BLaER1 (cell line): ENCODE measurements at regions not wholly inside any gene's neighbourhood (a gene's known extent, or its start where the extent isn't known, plus 50 kb on each side); places are given as distances from the start of the nearest gene placed in this dataset.
"Not testable (repeated sequence)": the region's sequence is repeated elsewhere in the genome, so short reads cannot be mapped to it uniquely, and the experiment has no call there.

Experiments
- H3K27ac ChIP-seq: shearing (Covaris generic); formaldehyde crosslinking; 2 replicates; pipeline ENCODE4 v1.8.1; 2022
- H3K27me3 ChIP-seq: shearing (Covaris generic); formaldehyde crosslinking; 2 replicates; pipeline ENCODE4 v1.8.1; 2022
- H3K36me3 ChIP-seq: shearing (Covaris generic); formaldehyde crosslinking; 2 replicates; pipeline ENCODE4 v1.8.1; 2022
- H3K4me1 ChIP-seq: shearing (Covaris generic); formaldehyde crosslinking; 2 replicates; pipeline ENCODE4 v1.8.1; 2022
- H3K4me2 ChIP-seq: shearing (Covaris generic); formaldehyde crosslinking; 2 replicates; pipeline ENCODE4 v1.8.1; 2022
- H3K4me3 ChIP-seq: shearing (Covaris generic); formaldehyde crosslinking; 2 replicates; pipeline ENCODE4 v1.8.1; 2022
- H3K9ac ChIP-seq: shearing (Covaris generic); formaldehyde crosslinking; 2 replicates; pipeline ENCODE4 v1.8.1; 2022
- H3K9me3 ChIP-seq: shearing (Covaris generic); formaldehyde crosslinking; 2 replicates; pipeline ENCODE4 v1.8.1; 2022
- H4K20me1 ChIP-seq: shearing (Covaris generic); formaldehyde crosslinking; 2 replicates; pipeline ENCODE4 v1.8.1; 2022
- Cebpa-rat ChIP-seq: shearing (Covaris generic); IDR thresholded peaks from 2 replicates; pipeline ENCODE4 v1.8.1; 2022

- no peaks in the 10 kb centered on the region for H3K36me3 ChIP-seq
- no peak overlapping the region for H3K9ac ChIP-seq
- H3K4me3 ChIP-seq = no peak overlapping the region
- H4K20me1 ChIP-seq = no peaks in the 10 kb centered on the region
- no peaks in the 10 kb centered on the region for H3K4me1 ChIP-seq
- H3K9me3 ChIP-seq = no peaks in the 10 kb centered on the region
- no peak overlapping the region for H3K27ac ChIP-seq
- no peaks in the 10 kb centered on the region for H3K27me3 ChIP-seq
- no peak for TF ChIP-seq Cebpa-rat
- no peak overlapping the region for H3K4me2 ChIP-seq
These were observed 445.4 kb upstream of the NFIA start for GRCh38 chr1:60636946-60637345.

GRCh38 chr1:60634106-60634505, 448.3 kb upstream of the NFIA start:
- Histone ChIP-seq H3K4me1 (no peaks in the 10 kb centered on the region), H3K27ac (no peak overlapping the region), H3K9ac (no peak overlapping the region), H3K36me3 (no peaks in the 10 kb centered on the region), H3K4me2 (no peak overlapping the region), H3K27me3 (no peaks in the 10 kb centered on the region), H3K4me3 (no peak overlapping the region), H4K20me1 (no peaks in the 10 kb centered on the region), H3K9me3 (no peaks in the 10 kb centered on the region)
- no peak for TF ChIP-seq Cebpa-rat

- Histone ChIP-seq H3K4me2 (no peak overlapping the region), H4K20me1 (no peaks in the 10 kb centered on the region), H3K4me1 (no peaks in the 10 kb centered on the region), H3K4me3 (no peak overlapping the region), H3K9me3 (no peaks in the 10 kb centered on the region), H3K27ac (no peak overlapping the region), H3K27me3 (no peaks in the 10 kb centered on the region), H3K36me3 (no peaks in the 10 kb centered on the region), H3K9ac (no peak overlapping the region)
- TF ChIP-seq Cebpa-rat = no peak
These were observed 459.9 kb upstream of the NFIA start for GRCh38 chr1:60622486-60622885.

GRCh38 chr1:60621368-60621851, 461.0 kb upstream of the NFIA start:
- Histone ChIP-seq H3K4me2 (no peak overlapping the region), H3K27ac (no peak overlapping the region), H3K36me3 (no peaks in the 10 kb centered on the region), H4K20me1 (no peaks in the 10 kb centered on the region), H3K27me3 (no peaks in the 10 kb centered on the region), H3K9me3 (no peaks in the 10 kb centered on the region), H3K4me1 (no peaks in the 10 kb centered on the region), H3K4me3 (no peak overlapping the region), H3K9ac (no peak overlapping the region)
- TF ChIP-seq Cebpa-rat = no peak

- Histone ChIP-seq H3K36me3 (no peaks in the 10 kb centered on the region), H3K27ac (no peak overlapping the region), H3K4me3 (no peak overlapping the region), H3K27me3 (no peaks in the 10 kb centered on the region), H3K4me2 (no peak overlapping the region), H3K4me1 (no peaks in the 10 kb centered on the region), H3K9me3 (no peaks in the 10 kb centered on the region), H3K9ac (no peak overlapping the region), H4K20me1 (no peaks in the 10 kb centered on the region)
- TF ChIP-seq Cebpa-rat = no peak
These were observed 462.3 kb upstream of the NFIA start for GRCh38 chr1:60620087-60620486.

- Histone ChIP-seq H3K4me2 (no peak overlapping the region), H3K27me3 (no peaks in the 10 kb centered on the region), H3K9me3 (no peaks in the 10 kb centered on the region), H3K4me3 (no peak overlapping the region), H3K27ac (no peak overlapping the region), H3K9ac (no peak overlapping the region), H4K20me1 (no peaks in the 10 kb centered on the region), H3K4me1 (no peaks in the 10 kb centered on the region), H3K36me3 (no peaks in the 10 kb centered on the region)
- TF ChIP-seq Cebpa-rat = no peak
These were observed 462.8 kb upstream of the NFIA start for GRCh38 chr1:60619581-60619980.

GRCh38 chr1:60615666-60616065, 466.7 kb upstream of the NFIA start:
- H3K4me3 ChIP-seq = no peak overlapping the region
- no peaks in the 10 kb centered on the region for H3K9me3 ChIP-seq
- H3K27me3 ChIP-seq = no peaks in the 10 kb centered on the region
- H3K27ac ChIP-seq = no peak overlapping the region
- TF ChIP-seq Cebpa-rat = no peak
- no peaks in the 10 kb centered on the region for H4K20me1 ChIP-seq
- H3K9ac ChIP-seq = no peak overlapping the region
- no peaks in the 10 kb centered on the region for H3K4me1 ChIP-seq
- H3K36me3 ChIP-seq = no peaks in the 10 kb centered on the region
- no peak overlapping the region for H3K4me2 ChIP-seq

- Histone ChIP-seq H3K4me1 (no peaks in the 10 kb centered on the region), H3K27me3 (no peaks in the 10 kb centered on the region), H3K4me2 (no peak overlapping the region), H3K4me3 (no peak overlapping the region), H3K9me3 (no peaks in the 10 kb centered on the region), H4K20me1 (no peaks in the 10 kb centered on the region), H3K9ac (no peak overlapping the region), H3K27ac (no peak overlapping the region), H3K36me3 (no peaks in the 10 kb centered on the region)
- TF ChIP-seq Cebpa-rat = no peak
These were observed 469.6 kb upstream of the NFIA start for GRCh38 chr1:60612790-60613189.

- not testable (repeated sequence) for H3K4me3 ChIP-seq, H3K4me2 ChIP-seq, H3K27ac ChIP-seq
These were observed 475.4 kb upstream of the NFIA start for GRCh38 chr1:60606921-60607320.

GRCh38 chr1:60600532-60600931, 481.8 kb upstream of the NFIA start:
- Histone ChIP-seq H3K9ac (no peak overlapping the region), H3K36me3 (no peaks in the 10 kb centered on the region), H3K9me3 (no peaks in the 10 kb centered on the region), H3K4me3 (no peak overlapping the region), H3K27ac (no peak overlapping the region), H3K4me2 (no peak overlapping the region), H3K4me1 (no peaks in the 10 kb centered on the region), H3K27me3 (no peaks in the 10 kb centered on the region), H4K20me1 (no peaks in the 10 kb centered on the region)
- TF ChIP-seq Cebpa-rat = no peak

More at GRCh38 chr1:60606921-60607320, 475.4 kb upstream of the NFIA start:
- not testable (repeated sequence) for H3K9ac ChIP-seq, H3K36me3 ChIP-seq, H3K27me3 ChIP-seq, H4K20me1 ChIP-seq, H3K4me1 ChIP-seq, H3K9me3 ChIP-seq

- Histone ChIP-seq H3K9ac (no peak overlapping the region), H3K27me3 (no peaks in the 10 kb centered on the region), H3K4me3 (no peak overlapping the region), H4K20me1 (no peaks in the 10 kb centered on the region), H3K4me2 (no peak overlapping the region), H3K9me3 (no peaks in the 10 kb centered on the region), H3K27ac (no peak overlapping the region), H3K4me1 (no peaks in the 10 kb centered on the region), H3K36me3 (no peaks in the 10 kb centered on the region)
- TF ChIP-seq Cebpa-rat = no peak
These were observed 482.8 kb upstream of the NFIA start for GRCh38 chr1:60599574-60599973.
